Activated CD8-positive, alpha-beta T cell treated with anti-CD3 and anti-CD28 coated beads for 36 hours (primary cell): ENCODE measurements at regions not wholly inside any gene's neighbourhood (a gene's known extent, or its start where the extent isn't known, plus 50 kb on each side); places are given as distances from the start of the nearest gene placed in this dataset.

Source experiments
- ATAC-seq: fragments of 200-7000 bp; cut with Tn5 transposase; one replicate; pipeline ENCODE4 v1.10.0; 2021; ENCODE audit warnings: mild to moderate bottlenecking, moderate library complexity
- CTCF ChIA-PET: fragments of 350-600 bp; sonication (Branson Sonifier 250); formaldehyde crosslinking; loops from one replicate; lab custom pipeline; 2021; ENCODE audit warnings: antibody characterized with exemption; lab: Charles Lee
- POLR2A ChIA-PET: fragments of 350-600 bp; sonication (Branson Sonifier 250); formaldehyde crosslinking; loops from one replicate; lab custom pipeline; 2021; ENCODE audit warnings: antibody characterized with exemption; lab: Charles Lee
- DNase-seq: peaks from one replicate; pipeline ENCODE4 v3.0.0-alpha.2; 2020
- H3K27ac Mint-ChIP-seq: one replicate; pipeline ENCODE4 v1.8.0; 2021; ENCODE audit warnings: mild to moderate bottlenecking, mixed read lengths
- H3K27me3 Mint-ChIP-seq: one replicate; pipeline ENCODE4 v1.8.0; 2021; ENCODE audit warnings: mixed read lengths
- H3K36me3 Mint-ChIP-seq: one replicate; pipeline ENCODE4 v1.8.0; 2021; ENCODE audit warnings: low read depth, mixed read lengths
- H3K4me1 Mint-ChIP-seq: one replicate; pipeline ENCODE4 v1.8.0; 2021; ENCODE audit warnings: low read depth, mixed read lengths
- H3K4me3 Mint-ChIP-seq: one replicate; pipeline ENCODE4 v1.8.0; 2021; ENCODE audit warnings: mild to moderate bottlenecking, moderate library complexity, mixed read lengths
- H3K9me3 Mint-ChIP-seq: one replicate; pipeline ENCODE4 v1.8.0; 2021; ENCODE audit warnings: mixed read lengths
- CTCF ChIP-seq: fragments of 200-600 bp; IDR thresholded peaks from one replicate; pipeline ENCODE4 v1.8.0; 2022; ENCODE audit warnings: antibody characterized with exemption, mild to moderate bottlenecking
- intact Hi-C: fragments of 100-400 bp; cut with micrococcal nuclease; formaldehyde crosslinking; loops from one replicate; pipeline ENCODE4 v1.10.0; 2022

- intact Hi-C loops, result no loop called here
- H3K36me3 Mint-ChIP-seq, result no peaks in the 10 kb centered on the region
- H3K4me1 Mint-ChIP-seq, result peaks cover 12% of the 10 kb centered on the region
- no peak for TF ChIP-seq CTCF
- H3K4me3 Mint-ChIP-seq, result no peak overlapping the region
- H3K27me3 Mint-ChIP-seq, result peaks cover 4% of the 10 kb centered on the region
- no peaks in the 10 kb centered on the region for H3K9me3 Mint-ChIP-seq
- no peak for DNase-seq
- no peak for ATAC-seq
- no peak overlapping the region for H3K27ac Mint-ChIP-seq
- CTCF ChIA-PET, result interaction anchor here (2.4 kb wide), 1 partner anchor 10 kb away, joined by 9 read pairs; no protein-coding TSS in a partner anchor
- POLR2A ChIA-PET, result no interaction called here
Measured at GRCh38 chr21:14874379-14874778, 190.4 kb downstream of the NRIP1 start.

GRCh38 chr21:14871861-14872260 is 192.9 kb downstream of the NRIP1 start:
- POLR2A ChIA-PET, result interaction anchor here (0.5 kb wide), 1 partner anchor 124 kb away, joined by 3 read pairs; no protein-coding TSS in a partner anchor
- Mint-ChIP-seq H3K36me3 (no peaks in the 10 kb centered on the region), H3K9me3 (no peaks in the 10 kb centered on the region), H3K27me3 (peaks cover 11% of the 10 kb centered on the region), H3K4me1 (peaks cover 4% of the 10 kb centered on the region), H3K4me3 (no peak overlapping the region), H3K27ac (no peak overlapping the region)
- intact Hi-C loops, result no loop called here
- DNase-seq (no peak), ATAC-seq (no peak)
- TF ChIP-seq CTCF, result no peak
- CTCF ChIA-PET, result no interaction called here

- ChIA-PET POLR2A (no interaction called here), CTCF (interaction anchor here (0.7 kb wide), 1 partner anchor 612 kb away, joined by 3 read pairs; no protein-coding TSS in a partner anchor)
- no peak for TF ChIP-seq CTCF
- no peak for DNase-seq
- Mint-ChIP-seq H3K4me3 (no peak overlapping the region), H3K27ac (no peak overlapping the region), H3K9me3 (no peaks in the 10 kb centered on the region), H3K36me3 (no peaks in the 10 kb centered on the region), H3K4me1 (peaks cover 4% of the 10 kb centered on the region), H3K27me3 (peaks cover 11% of the 10 kb centered on the region)
- intact Hi-C loops, result no loop called here
- ATAC-seq, result no peak
Measured at GRCh38 chr21:14870853-14871149, 194.0 kb downstream of the NRIP1 start.

GRCh38 chr21:14869984-14870852 is 194.6 kb downstream of the NRIP1 start:
- H3K9me3 Mint-ChIP-seq, result no peaks in the 10 kb centered on the region
- no peaks in the 10 kb centered on the region for H3K36me3 Mint-ChIP-seq
- no peak overlapping the region for H3K4me3 Mint-ChIP-seq
- ChIA-PET POLR2A (no interaction called here), CTCF (interaction anchor here (0.7 to 1.1 kb wide), 2 partner anchors 97 to 612 kb away, joined by 3 read pairs; no protein-coding TSS in a partner anchor)
- ATAC-seq (no peak), DNase-seq (no peak)
- peaks cover 4% of the 10 kb centered on the region for H3K4me1 Mint-ChIP-seq
- intact Hi-C loops, result loop anchor here (10.0 kb wide), 1 partner anchor 185 kb away; no protein-coding TSS in a partner anchor
- no peak overlapping the region for H3K27ac Mint-ChIP-seq
- peaks cover 11% of the 10 kb centered on the region for H3K27me3 Mint-ChIP-seq
- no peak for TF ChIP-seq CTCF
